SJCRH30 (cell line): ENCODE measurements at regions not wholly inside any gene's neighbourhood (a gene's known extent, or its start where the extent isn't known, plus 50 kb on each side); places are given as distances from the start of the nearest gene placed in this dataset.

Experiments used
- DNase-seq, 2 experiments: peaks; one replicate each; pipeline ENCODE4 v3.0.0-alpha.2; 2015 to 2020
- H3K27ac ChIP-seq: fragments of 250-450 bp; sonication (Bioruptor Pico); 2 replicates; pipeline ENCODE4 v1.5.1; 2020; ENCODE audit warnings: mild to moderate bottlenecking, moderate library complexity
- H3K27me3 ChIP-seq: fragments of 250-450 bp; sonication (Bioruptor Pico); 2 replicates; pipeline ENCODE4 v1.5.1; 2020; ENCODE audit warnings: mild to moderate bottlenecking, moderate library complexity
- H3K36me3 ChIP-seq: fragments of 250-450 bp; sonication (Bioruptor Pico); 2 replicates; pipeline ENCODE4 v1.5.1; 2020; ENCODE audit warnings: mild to moderate bottlenecking, moderate library complexity
- H3K4me1 ChIP-seq: fragments of 250-450 bp; sonication (Bioruptor Pico); 2 replicates; pipeline ENCODE4 v1.5.1; 2020; ENCODE audit warnings: mild to moderate bottlenecking, moderate library complexity
- H3K4me3 ChIP-seq: fragments of 250-450 bp; sonication (Bioruptor Pico); 2 replicates; pipeline ENCODE4 v1.5.1; 2020; ENCODE audit warnings: mild to moderate bottlenecking, moderate library complexity
- H3K9me3 ChIP-seq: fragments of 250-450 bp; sonication (Bioruptor Pico); replicated peaks from 2 replicates; pipeline ENCODE4 v1.5.1; 2020; ENCODE audit warnings: mild to moderate bottlenecking, moderate library complexity

DNA sequence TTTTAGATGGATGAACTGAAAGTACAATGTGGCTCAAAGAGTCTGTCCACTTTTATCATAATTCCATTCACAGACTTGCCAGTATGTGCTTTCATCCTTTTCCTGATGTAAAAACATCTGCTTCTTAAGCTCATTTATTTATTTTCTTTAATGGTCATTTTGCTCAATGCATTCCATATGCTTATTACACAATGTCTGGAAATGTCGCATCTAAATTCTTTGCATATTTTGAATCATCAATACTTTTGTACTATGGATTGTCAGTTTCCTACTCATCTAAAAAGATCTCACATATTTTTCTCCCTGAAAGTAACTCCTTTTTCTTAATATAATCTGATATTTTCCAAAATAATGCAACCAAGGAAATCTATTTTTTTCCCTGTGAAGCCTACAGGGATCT is 1315.8 kb downstream of the EFNB2 start:
- peaks cover 2% of the 10 kb centered on the region; the same call in 1 of the 2 replicates for H3K4me1 ChIP-seq
- no peaks in the 10 kb centered on the region for H3K36me3 ChIP-seq
- no peak for DNase-seq
- no peak overlapping the region for H3K27ac ChIP-seq
- H3K4me3 ChIP-seq = no peak overlapping the region
- H3K9me3 ChIP-seq = no peaks in the 10 kb centered on the region
- no peaks in the 10 kb centered on the region for H3K27me3 ChIP-seq

DNA sequence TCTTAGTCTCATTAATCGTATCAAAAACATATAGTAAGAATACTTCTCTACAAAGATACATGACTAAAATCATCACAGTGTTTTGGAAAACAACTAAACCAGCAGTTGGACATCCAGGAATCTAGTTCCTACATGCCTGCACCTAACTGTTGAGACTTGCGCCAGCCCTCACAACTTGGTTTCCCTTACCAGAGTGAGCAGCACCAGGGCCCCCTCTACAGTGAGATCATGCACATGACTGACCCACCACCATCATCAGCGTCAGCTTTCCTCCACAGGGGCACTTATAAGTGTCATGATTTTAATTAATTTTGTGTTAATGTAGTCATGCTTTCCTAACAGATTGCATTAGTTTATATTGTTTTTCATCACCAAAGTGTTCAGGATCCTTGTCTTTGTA is 1322.0 kb downstream of the EFNB2 start:
- DNase-seq = peak; percentile 11 to 15
- Histone ChIP-seq H3K9me3 (no peaks in the 10 kb centered on the region), H3K4me3 (no peak overlapping the region), H3K36me3 (no peaks in the 10 kb centered on the region), H3K4me1 (no peaks in the 10 kb centered on the region), H3K27ac (no peak overlapping the region), H3K27me3 (no peaks in the 10 kb centered on the region)

DNA sequence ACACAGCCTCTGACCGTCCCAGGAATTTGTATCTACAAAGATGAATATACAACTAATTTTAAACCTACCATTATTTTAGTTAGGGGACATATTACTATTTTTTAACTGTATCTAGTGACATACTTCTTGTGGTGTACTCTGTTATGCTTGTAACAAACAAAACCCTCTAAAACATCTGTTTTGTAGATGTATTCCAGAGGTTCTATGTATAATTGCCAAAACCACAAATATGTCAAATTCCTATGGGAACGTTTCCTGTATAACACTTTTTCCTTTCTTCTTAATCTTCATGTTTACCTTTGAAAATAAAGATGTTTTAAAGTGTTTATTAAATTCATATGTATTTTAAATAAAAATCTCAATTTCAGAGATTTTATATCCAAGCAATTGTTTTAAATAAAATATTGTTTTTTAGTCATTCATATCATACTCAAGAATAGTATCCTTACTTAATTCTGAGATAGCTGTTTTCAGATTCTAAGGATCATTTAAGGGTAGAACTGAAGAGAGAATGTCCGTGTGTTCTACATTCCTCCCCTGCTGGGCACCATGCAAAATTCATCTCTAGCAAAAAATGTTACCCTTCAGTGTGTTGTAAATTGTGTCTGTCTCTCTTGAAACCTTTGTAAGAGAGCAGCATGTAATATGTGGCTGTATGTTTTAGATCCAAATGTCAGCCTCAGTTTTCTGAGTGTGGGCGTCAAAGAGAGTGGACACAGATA is 1327.7 kb downstream of the EFNB2 start:
- Histone ChIP-seq H3K4me3 (no peak overlapping the region), H3K27me3 (no peaks in the 10 kb centered on the region)
- DNase-seq = peak in 1 of 2 experiments; percentile 22

DNA sequence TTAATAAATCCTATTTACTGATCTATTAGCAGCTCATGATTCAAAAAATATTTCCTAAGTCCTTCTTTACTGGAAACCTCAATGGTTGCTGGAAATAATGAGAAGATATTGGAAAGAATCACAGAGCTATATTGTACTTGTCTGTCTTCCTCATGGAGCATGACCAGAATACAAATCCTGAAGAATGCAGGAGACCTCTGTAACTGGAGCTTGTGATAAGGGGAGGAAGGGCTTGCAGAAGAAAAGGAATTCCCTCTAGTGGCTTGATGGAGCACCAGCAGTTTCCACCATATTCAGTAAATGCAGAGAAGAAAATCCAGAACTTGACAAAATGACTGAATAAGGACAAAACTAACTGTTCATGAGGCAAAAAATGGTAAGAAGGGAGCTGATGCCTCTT is 1333.1 kb downstream of the EFNB2 start:
- Histone ChIP-seq H3K9me3 (no peaks in the 10 kb centered on the region), H3K36me3 (no peaks in the 10 kb centered on the region), H3K4me3 (no peak overlapping the region), H3K27me3 (no peaks in the 10 kb centered on the region), H3K4me1 (peaks cover 4% of the 10 kb centered on the region; the same call in 1 of the 2 replicates), H3K27ac (no peak overlapping the region)
- DNase-seq = peak; percentile 33 to 63

More for the DNA sequence above, 1327.7 kb downstream of the EFNB2 start:
- no peak overlapping the region for H3K27ac ChIP-seq
- no peaks in the 10 kb centered on the region for H3K9me3 ChIP-seq
- H3K36me3 ChIP-seq = no peaks in the 10 kb centered on the region
- H3K4me1 ChIP-seq = peaks cover 11% of the 10 kb centered on the region

DNA sequence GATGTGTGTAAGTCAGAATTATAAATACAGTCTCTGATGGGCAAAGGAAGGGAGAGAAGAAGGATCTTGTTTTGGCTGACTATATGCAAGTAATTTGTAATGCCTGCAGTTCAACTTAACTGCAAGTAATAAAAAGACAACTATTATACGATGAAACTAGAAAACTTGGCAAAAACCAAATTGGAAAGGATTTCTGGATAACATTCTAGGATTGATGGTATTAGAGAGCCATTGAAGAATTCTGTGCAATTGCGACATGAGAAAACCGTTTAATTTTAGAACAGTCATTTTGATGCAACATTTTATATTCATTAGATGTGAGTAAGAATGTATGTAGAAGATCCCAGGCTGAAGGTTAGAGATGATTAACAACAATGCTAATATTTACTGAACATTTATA is 1334.1 kb downstream of the EFNB2 start:
- H3K27me3 ChIP-seq = no peaks in the 10 kb centered on the region
- H3K27ac ChIP-seq = no peak overlapping the region
- no peak overlapping the region for H3K4me3 ChIP-seq

DNA sequence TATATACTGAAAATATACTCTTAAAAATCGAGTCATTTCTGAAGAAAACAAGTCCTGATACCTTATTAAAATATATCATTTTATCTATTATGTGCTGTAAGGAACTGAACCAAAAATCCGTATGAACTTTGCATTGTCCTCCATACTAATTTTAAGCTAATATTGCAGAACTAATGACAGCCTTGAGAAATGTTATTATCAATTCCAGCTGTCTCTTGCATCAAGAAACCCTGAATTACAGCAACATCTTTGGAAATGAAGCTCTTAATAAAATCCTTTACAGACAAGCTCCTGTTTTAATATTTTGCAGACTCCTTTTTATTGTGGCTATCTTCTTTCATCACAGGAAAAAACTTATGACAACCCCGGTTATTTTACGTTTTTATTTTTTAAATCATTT is 1335.3 kb downstream of the EFNB2 start:
- no peak for DNase-seq
- Histone ChIP-seq H3K36me3 (no peaks in the 10 kb centered on the region), H3K4me1 (peaks cover 10% of the 10 kb centered on the region), H3K27me3 (no peaks in the 10 kb centered on the region), H3K9me3 (no peaks in the 10 kb centered on the region), H3K27ac (no peak overlapping the region), H3K4me3 (no peak overlapping the region)

More for the DNA sequence above, 1334.1 kb downstream of the EFNB2 start:
- DNase-seq = no peak
- H3K9me3 ChIP-seq = no peaks in the 10 kb centered on the region
- H3K4me1 ChIP-seq = peaks cover 4% of the 10 kb centered on the region
- H3K36me3 ChIP-seq = no peaks in the 10 kb centered on the region

DNA sequence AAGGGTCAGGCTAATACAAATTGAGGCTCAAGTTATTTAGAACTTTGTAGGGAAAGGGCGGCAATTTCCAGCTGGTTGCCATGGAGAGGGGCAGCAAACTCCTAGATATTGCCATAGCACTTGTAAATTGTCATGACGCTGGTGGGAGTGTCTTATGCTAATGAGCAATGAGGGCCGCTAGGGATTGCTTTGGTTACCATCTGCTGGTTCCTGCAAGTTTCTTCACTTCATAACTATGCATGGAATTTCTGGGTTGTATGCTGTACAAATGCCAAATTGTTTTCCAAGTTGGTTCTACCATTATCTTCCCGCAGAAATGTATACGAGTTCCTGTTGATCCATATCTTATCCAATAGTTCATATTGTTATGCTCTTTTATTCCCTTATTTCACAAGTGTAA is 1339.4 kb downstream of the EFNB2 start:
- peaks cover 12% of the 10 kb centered on the region for H3K4me1 ChIP-seq
- no peaks in the 10 kb centered on the region for H3K27me3 ChIP-seq
- H3K9me3 ChIP-seq = no peaks in the 10 kb centered on the region
- no peaks in the 10 kb centered on the region for H3K36me3 ChIP-seq
- peak overlapping the region; percentile 64 for H3K27ac ChIP-seq
- peak; percentile 63 to 73 for DNase-seq
- no peak overlapping the region for H3K4me3 ChIP-seq

DNA sequence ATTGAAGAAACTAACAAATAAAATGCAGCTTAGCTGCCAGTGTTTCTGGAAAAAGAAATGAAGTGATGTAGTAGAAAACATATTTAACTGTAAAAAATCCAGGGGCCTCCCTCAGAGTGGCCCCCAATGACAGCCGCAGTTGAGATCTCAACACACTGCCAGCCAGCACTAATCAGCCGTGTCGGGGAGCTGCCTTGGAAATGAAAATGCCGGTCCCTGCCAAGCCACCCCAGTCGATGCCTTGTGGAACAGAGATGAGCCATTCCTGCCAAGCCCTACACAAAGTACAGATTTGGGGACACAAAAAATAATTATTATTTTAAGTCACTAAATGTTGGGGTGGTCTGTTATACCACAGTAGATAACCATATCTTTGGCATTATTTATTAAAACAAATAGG is 1342.4 kb downstream of the EFNB2 start:
- peaks cover 12% of the 10 kb centered on the region for H3K4me1 ChIP-seq
- no peaks in the 10 kb centered on the region for H3K27me3 ChIP-seq
- no peak overlapping the region for H3K4me3 ChIP-seq
- no peak for DNase-seq
- no peak overlapping the region for H3K27ac ChIP-seq
- no peaks in the 10 kb centered on the region for H3K36me3 ChIP-seq
- no peaks in the 10 kb centered on the region for H3K9me3 ChIP-seq

DNA sequence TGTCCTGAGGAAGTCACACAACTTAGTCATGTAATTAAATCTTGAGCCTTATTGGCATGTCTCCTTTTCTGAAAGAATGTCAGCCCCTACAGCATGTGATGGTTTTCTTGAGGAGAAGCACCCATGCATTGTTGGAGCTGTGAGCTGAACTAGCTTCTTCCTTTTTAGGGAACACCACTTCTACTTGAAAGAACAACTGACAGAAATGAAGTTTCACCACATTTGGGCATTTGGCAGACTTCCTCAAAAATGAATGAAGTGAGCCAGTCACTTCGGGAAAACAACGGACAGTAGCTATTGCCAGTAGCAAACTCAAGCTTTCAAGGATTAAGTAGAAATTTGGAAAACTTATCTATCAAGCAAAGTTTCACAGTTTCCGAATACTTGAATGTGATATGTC is 1351.3 kb downstream of the EFNB2 start:
- Histone ChIP-seq H3K36me3 (no peaks in the 10 kb centered on the region), H3K4me1 (no peaks in the 10 kb centered on the region), H3K27ac (no peak overlapping the region), H3K4me3 (no peak overlapping the region), H3K27me3 (no peaks in the 10 kb centered on the region), H3K9me3 (0 out of 2 replicates have a peak, but pooled peaks cover 3% of the 10 kb centered on the region)
- no peak for DNase-seq

DNA sequence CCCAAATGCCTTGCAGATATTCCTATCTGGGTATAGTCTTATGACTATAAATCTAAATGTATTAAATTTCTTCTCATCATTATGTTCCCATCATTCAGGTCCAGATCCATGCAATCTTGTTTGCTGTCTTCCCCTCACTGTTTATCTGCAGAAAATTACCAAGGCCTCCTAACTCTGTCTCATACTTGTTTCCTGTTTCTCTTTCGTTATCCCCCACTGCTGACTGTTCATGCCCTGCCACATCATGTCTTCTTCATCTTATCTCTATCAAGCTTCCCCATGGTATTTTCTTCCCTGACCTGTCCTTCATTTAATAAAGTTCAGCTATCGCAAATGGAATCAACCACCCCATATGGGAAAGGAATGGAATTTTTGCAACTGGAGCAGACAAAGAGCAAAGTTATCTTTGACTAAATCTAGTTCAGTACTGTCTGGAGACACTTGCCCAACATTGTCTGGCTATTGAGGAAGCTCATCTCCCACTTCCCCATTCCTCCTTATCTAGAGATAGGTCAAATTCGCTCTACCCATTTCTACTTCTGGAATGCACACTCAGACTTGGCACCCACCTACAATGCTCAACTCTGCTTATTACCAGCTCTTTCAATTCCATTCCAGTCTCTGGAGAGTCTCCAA is 1358.1 kb downstream of the EFNB2 start:
- Histone ChIP-seq H3K36me3 (no peaks in the 10 kb centered on the region), H3K4me3 (no peak overlapping the region), H3K4me1 (no peaks in the 10 kb centered on the region), H3K27ac (no peak overlapping the region), H3K27me3 (no peaks in the 10 kb centered on the region), H3K9me3 (no peaks in the 10 kb centered on the region)
- DNase-seq = no peak

DNA sequence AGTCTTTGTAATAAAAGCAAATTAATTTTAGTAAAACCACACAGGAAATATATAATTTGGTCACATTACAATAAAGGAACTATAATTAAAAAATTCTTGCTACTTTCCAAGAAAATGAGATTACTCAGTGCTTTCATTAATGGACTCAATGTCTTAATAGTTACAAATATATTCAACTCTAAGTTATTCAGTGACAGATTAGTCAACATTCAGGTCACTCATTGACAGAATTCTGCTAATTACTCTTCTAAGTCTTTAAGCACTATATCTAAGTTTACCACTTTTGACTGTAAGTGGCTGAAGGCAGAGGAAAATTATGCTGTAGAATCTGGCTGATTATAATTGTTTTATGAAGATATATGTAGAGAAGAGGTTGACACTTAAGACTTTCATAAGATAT is 1365.0 kb downstream of the EFNB2 start:
- Histone ChIP-seq H3K4me1 (no peaks in the 10 kb centered on the region), H3K36me3 (no peaks in the 10 kb centered on the region), H3K27me3 (no peaks in the 10 kb centered on the region), H3K9me3 (no peaks in the 10 kb centered on the region), H3K4me3 (no peak overlapping the region), H3K27ac (no peak overlapping the region)
- DNase-seq = no peak

DNA sequence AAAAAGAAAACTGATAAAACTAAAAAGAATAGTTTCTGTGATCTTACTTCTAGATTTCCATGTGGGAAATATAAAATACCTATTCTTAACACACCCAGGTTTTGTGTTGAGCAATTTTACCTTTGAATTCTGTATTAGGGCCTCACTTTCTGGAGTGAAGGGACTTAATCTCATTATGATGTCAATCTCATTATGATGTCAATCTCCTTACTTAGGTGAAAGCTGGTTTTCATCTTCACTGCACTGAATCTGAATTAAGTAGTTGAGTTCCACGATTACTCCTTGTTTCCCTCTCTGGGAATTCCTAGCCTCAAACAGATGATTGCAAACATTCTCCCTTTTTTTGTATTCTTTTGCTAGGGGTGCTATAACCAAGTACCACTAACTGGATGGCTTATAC is 1367.2 kb downstream of the EFNB2 start:
- Histone ChIP-seq H3K27ac (no peak overlapping the region), H3K27me3 (no peaks in the 10 kb centered on the region), H3K36me3 (no peaks in the 10 kb centered on the region), H3K4me3 (no peak overlapping the region), H3K4me1 (no peaks in the 10 kb centered on the region), H3K9me3 (no peaks in the 10 kb centered on the region)
- no peak for DNase-seq

DNA sequence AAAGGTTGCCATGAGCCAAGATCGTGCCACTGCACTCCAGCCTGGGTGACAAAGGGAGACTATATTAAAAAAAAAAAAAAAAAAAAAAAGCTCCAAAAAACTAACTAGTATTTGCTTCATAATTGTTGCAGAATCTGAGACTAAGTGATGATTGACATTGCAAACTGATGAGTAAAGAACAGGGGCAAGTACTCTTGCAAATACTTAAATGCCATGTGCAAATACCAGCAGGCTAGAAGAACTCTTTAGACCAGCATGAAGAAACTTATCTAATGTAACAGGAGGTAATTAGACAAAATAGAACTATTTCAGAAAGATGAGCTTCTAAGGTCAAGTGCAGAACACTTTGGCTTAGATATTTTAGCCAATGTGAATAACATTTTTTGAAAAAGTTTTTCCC is 1368.1 kb downstream of the EFNB2 start:
- Histone ChIP-seq H3K9me3 (no peaks in the 10 kb centered on the region), H3K4me3 (no peak overlapping the region), H3K36me3 (no peaks in the 10 kb centered on the region), H3K4me1 (no peaks in the 10 kb centered on the region), H3K27me3 (no peaks in the 10 kb centered on the region), H3K27ac (no peak overlapping the region)
- no peak for DNase-seq

DNA sequence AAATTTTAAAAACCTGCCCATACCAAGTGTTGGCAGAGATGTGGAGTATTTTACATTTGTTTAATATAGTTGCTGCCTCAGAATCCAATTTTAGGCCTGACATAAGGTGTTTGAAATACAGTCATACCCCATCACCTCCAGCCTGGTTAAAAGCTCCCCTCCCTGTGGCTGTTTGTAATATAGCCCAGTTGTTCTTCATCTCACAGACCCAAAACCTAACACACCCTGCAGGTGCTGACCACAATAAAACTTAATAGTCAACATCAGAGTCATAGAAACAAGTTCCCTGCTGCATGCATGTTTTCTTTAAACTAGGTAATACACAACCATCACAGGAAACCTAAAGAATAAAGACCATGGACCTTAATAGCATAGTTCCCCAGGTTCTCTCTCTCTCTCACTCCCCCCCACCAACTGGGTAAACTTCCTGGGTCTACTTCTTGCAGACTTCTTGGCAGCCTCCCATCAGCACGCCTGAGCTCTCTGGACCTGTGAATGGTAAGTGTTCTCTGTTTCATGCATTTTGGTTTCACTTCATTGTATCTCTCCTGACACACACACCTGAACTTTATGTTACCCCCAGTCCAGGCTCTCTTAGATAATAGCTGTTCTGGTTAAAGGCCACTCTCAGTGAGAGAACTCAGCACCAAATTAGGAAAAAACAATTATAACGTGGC is 1369.9 kb downstream of the EFNB2 start:
- Histone ChIP-seq H3K27ac (no peak overlapping the region), H3K9me3 (no peaks in the 10 kb centered on the region), H3K4me3 (no peak overlapping the region), H3K4me1 (no peaks in the 10 kb centered on the region), H3K27me3 (no peaks in the 10 kb centered on the region), H3K36me3 (no peaks in the 10 kb centered on the region)
- no peak for DNase-seq

DNA sequence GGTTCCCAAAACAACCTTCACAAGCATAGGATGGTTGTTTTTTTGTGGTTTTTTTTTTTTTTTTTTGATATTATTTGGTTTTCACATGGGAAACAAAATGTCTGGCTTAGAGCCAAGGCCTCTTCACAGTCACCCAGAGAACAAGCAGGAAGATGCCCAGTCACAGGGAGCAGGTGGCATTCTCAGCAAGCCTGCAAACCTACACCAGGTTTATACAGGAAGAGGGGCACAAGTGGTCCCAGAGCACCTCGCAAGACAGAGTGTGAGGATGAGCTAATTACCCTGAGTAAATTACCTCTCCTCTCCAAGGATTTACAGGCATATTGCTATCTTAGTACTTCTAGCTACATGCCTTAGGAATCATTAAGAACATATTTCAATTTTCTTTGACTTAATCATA is 1375.6 kb downstream of the EFNB2 start:
- Histone ChIP-seq H3K4me3 (no peak overlapping the region), H3K27me3 (no peaks in the 10 kb centered on the region), H3K27ac (no peak overlapping the region), H3K36me3 (no peaks in the 10 kb centered on the region), H3K9me3 (no peaks in the 10 kb centered on the region), H3K4me1 (no peaks in the 10 kb centered on the region)
- peak in 1 of 2 experiments; percentile 24 for DNase-seq
